ENCODE measurements at regions not wholly inside any gene's neighbourhood (a gene's known extent, or its start where the extent isn't known, plus 50 kb on each side); places are given as distances from the start of the nearest gene placed in this dataset.

DNA sequence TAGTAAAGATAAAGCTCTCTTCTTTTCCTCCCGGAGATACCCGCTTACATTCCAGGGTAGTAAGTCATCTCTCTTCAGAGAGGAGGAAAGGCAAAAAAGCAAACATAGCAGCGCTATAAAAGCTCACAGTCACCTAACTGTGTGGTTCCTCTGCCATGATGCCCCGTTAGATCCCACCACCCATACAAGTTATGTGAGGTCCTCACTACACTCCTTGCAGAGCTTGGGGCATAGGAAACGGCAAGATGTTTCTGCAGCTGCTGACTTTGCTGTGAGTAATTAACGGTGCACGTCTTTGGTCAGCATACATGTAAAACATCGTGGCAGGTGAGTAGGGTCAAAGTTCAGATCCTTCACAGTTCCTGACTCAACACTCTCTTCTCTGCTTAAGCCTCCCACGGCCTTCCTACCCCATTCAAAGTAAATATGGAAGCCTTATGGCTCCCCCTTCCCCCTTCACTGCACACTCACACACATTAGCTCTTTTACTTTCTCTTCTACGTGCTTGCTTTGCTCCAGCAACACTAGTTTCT lies 218.9 kb downstream of the DIRAS2 start:
- Histone ChIP-seq H3K9me3 (replicated peaks in 1 of 3) (no peaks in the 10 kb centered on the region), H3K4me1 (replicated peaks in 1 of 2) (no peaks in the 10 kb centered on the region), H3K27ac (no peak overlapping the region), H3K27me3 (no peaks in the 10 kb centered on the region), H3K36me3 (replicated peaks in 1 of 2) (no peaks in the 10 kb centered on the region), H3K4me3 (no peak overlapping the region)
- DNase-seq, result no peak
- intact Hi-C loops (cut with DNase I), result no loop called here
- 67 to 74% (median 71%) methylated on average over 10 of the region's 10 CpGs for WGBS, 4 donors
- no peak for TF ChIP-seq POLR2A (IDR thresholded peaks at IDR 0.05)
- TF ChIP-seq, protein P1, sequence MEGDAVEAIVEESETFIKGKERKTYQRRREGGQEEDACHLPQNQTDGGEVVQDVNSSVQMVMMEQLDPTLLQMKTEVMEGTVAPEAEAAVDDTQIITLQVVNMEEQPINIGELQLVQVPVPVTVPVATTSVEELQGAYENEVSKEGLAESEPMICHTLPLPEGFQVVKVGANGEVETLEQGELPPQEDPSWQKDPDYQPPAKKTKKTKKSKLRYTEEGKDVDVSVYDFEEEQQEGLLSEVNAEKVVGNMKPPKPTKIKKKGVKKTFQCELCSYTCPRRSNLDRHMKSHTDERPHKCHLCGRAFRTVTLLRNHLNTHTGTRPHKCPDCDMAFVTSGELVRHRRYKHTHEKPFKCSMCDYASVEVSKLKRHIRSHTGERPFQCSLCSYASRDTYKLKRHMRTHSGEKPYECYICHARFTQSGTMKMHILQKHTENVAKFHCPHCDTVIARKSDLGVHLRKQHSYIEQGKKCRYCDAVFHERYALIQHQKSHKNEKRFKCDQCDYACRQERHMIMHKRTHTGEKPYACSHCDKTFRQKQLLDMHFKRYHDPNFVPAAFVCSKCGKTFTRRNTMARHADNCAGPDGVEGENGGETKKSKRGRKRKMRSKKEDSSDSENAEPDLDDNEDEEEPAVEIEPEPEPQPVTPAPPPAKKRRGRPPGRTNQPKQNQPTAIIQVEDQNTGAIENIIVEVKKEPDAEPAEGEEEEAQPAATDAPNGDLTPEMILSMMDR (IDR thresholded peaks at IDR 0.05), result no peak

DNA sequence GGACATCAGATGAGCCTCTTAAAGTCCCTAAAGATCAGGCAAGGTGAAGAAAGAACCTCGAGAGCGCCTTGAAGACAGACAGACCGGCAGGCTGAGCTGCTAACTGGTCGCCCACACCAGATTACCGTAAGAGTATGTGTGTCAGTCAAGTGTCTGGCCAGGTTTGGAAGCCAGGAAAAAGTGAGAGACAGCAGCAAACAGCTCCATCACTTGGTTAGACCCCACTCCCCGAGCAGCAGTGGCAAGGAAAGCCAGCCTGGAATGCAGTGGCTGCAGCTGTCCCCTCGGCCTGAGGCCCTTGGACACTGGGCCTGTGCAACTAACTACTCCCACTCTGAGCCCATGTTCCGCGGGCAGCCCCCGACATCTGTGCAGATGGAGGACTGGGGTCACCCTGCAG lies 214.1 kb downstream of the DIRAS2 start:
- Histone ChIP-seq H3K27ac (no peak overlapping the region), H3K9me3 (replicated peaks in 1 of 3) (no peaks in the 10 kb centered on the region), H3K4me3 (no peak overlapping the region), H3K4me1 (replicated peaks in 1 of 2) (no peaks in the 10 kb centered on the region), H3K36me3 (replicated peaks in 1 of 2) (no peaks in the 10 kb centered on the region), H3K27me3 (no peaks in the 10 kb centered on the region)
- no peak for DNase-seq
- TF ChIP-seq, protein P1 (IDR thresholded peaks at IDR 0.05), result no peak
- whole genome bisulfite sequencing, 4 donors, result 86 to 97% (median 91%) methylated on average over 6 to 10 of the region's 10 CpGs
- intact Hi-C loops (cut with DNase I), result no loop called here

DNA sequence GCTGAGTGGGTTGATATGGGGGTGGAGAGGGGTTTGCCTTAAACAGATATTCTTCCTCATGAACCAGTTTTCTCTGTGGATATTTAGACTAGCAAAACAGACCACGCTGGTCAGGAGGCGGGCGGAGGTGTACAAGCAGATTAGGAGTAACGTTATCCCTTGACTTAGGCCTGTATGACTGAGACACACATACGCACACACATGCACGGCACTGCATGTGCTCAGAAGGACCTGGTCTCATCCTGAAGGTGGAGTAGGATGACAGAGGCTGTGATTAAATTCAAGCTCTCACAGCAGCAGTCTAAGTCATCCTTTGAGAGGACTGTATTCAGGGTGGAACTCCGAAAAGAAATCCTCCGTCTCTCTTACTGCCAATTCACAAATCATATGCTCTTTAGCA lies 209.7 kb downstream of the DIRAS2 start:
- H3K27ac ChIP-seq, result no peak overlapping the region
- intact Hi-C loops (cut with DNase I), result no loop called here
- no peak for DNase-seq
- no peak overlapping the region for H3K4me3 ChIP-seq
- H3K36me3 ChIP-seq (replicated peaks in 1 of 2), result no peaks in the 10 kb centered on the region
- H3K27me3 ChIP-seq, result no peaks in the 10 kb centered on the region
- H3K4me1 ChIP-seq (replicated peaks in 1 of 2), result no peaks in the 10 kb centered on the region
- TF ChIP-seq POLR2A (IDR thresholded peaks at IDR 0.05), result no peak
- TF ChIP-seq, protein P1 (IDR thresholded peaks at IDR 0.05), result no peak
- H3K9me3 ChIP-seq (replicated peaks in 1 of 3), result no peaks in the 10 kb centered on the region
- WGBS, 4 donors, result 73 to 78% (median 74%) methylated on average over 8 of the region's 8 CpGs

DNA sequence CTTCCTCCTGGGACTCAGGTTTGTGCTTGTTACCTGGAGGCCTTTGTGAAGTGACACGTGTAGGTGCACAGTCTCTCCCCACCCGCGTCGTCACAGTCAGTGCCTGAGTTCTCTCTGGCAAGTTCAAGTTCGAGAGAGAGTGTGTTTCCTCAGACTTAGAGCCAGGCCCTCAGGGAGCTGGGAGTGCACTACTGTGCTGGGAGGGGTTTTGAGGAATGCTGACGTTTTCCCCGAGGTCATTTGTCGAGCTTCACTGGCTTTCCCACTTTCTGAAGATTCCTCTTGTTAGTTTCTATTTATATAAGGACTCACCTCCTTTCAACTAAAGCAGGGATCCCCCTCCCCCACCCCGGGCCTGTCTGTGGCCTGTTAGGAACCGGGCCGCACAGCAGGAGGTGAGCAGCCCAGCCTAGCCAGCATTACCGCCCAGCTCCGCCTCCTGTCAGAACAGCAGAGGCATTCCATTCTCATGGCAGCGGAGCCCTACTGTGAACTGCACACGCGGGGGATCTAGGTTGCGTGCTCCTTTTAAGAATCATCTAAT lies 209.2 kb downstream of the DIRAS2 start:
- Histone ChIP-seq H3K4me1 (replicated peaks in 1 of 2) (no peaks in the 10 kb centered on the region), H3K9me3 (replicated peaks in 1 of 3) (no peaks in the 10 kb centered on the region), H3K4me3 (no peak overlapping the region), H3K27me3 (no peaks in the 10 kb centered on the region), H3K36me3 (replicated peaks in 1 of 2) (no peaks in the 10 kb centered on the region), H3K27ac (no peak overlapping the region)
- 11 to 26% (median 19%) methylated on average over 14 to 17 of the region's 17 CpGs for WGBS, 4 donors
- no peak for DNase-seq
- intact Hi-C loops (cut with DNase I), result no loop called here
- no peak for TF ChIP-seq POLR2A (IDR thresholded peaks at IDR 0.05)
- TF ChIP-seq, protein P1 (IDR thresholded peaks at IDR 0.05), result no peak
